ENCODE measurements at regions not wholly inside any gene's neighbourhood (a gene's known extent, or its start where the extent isn't known, plus 50 kb on each side); places are given as distances from the start of the nearest gene placed in this dataset.

GRCh38 chr13:99862244-99862643 is 109.3 kb downstream of the ZIC5 start:
- in situ Hi-C loops (cut with HindIII; ENCODE audit: low sequenced_read_pairs) = no loop called here

GRCh38 chr13:99861771-99862170 is 109.8 kb downstream of the ZIC5 start:
- in situ Hi-C loops (cut with HindIII; ENCODE audit: low sequenced_read_pairs) = no loop called here

GRCh38 chr13:99860745-99861144 is 110.8 kb downstream of the ZIC5 start:
- in situ Hi-C loops (cut with HindIII; ENCODE audit: low sequenced_read_pairs) = no loop called here

- in situ Hi-C loops (cut with HindIII; ENCODE audit: low sequenced_read_pairs) = no loop called here
Observed at GRCh38 chr13:99859178-99860177, 112.1 kb downstream of the ZIC5 start.

- in situ Hi-C loops (cut with HindIII; ENCODE audit: low sequenced_read_pairs) = no loop called here
Observed at GRCh38 chr13:99857738-99858137, 113.8 kb downstream of the ZIC5 start.

- in situ Hi-C loops (cut with HindIII; ENCODE audit: low sequenced_read_pairs) = no loop called here
Observed at GRCh38 chr13:99855526-99856420, 115.8 kb downstream of the ZIC5 start.

GRCh38 chr13:99854366-99854765 is 117.2 kb downstream of the ZIC5 start:
- in situ Hi-C loops (cut with HindIII; ENCODE audit: low sequenced_read_pairs) = no loop called here

- in situ Hi-C loops (cut with HindIII; ENCODE audit: low sequenced_read_pairs) = no loop called here
Observed at GRCh38 chr13:99847318-99847750, 124.2 kb downstream of the ZIC5 start.

- in situ Hi-C loops (cut with HindIII; ENCODE audit: low sequenced_read_pairs) = no loop called here
Observed at GRCh38 chr13:99845161-99845874, 126.2 kb downstream of the ZIC5 start.

- in situ Hi-C loops (cut with HindIII; ENCODE audit: low sequenced_read_pairs) = no loop called here
Observed at GRCh38 chr13:99844421-99844820, 127.1 kb downstream of the ZIC5 start.

- in situ Hi-C loops (cut with HindIII; ENCODE audit: low sequenced_read_pairs) = no loop called here
Observed at GRCh38 chr13:99843872-99844271, 127.7 kb downstream of the ZIC5 start.

GRCh38 chr13:99842405-99842804 is 129.2 kb downstream of the ZIC5 start:
- in situ Hi-C loops (cut with HindIII; ENCODE audit: low sequenced_read_pairs) = no loop called here

GRCh38 chr13:99836291-99836690 is 135.3 kb downstream of the ZIC5 start:
- in situ Hi-C loops (cut with HindIII; ENCODE audit: low sequenced_read_pairs) = no loop called here

GRCh38 chr13:99835442-99835841 is 136.1 kb downstream of the ZIC5 start:
- in situ Hi-C loops (cut with HindIII; ENCODE audit: low sequenced_read_pairs) = no loop called here

GRCh38 chr13:99834246-99834645 is 137.3 kb downstream of the ZIC5 start:
- in situ Hi-C loops (cut with HindIII; ENCODE audit: low sequenced_read_pairs) = no loop called here

- in situ Hi-C loops (cut with HindIII; ENCODE audit: low sequenced_read_pairs) = no loop called here
Observed at GRCh38 chr13:99832347-99832746, 139.2 kb downstream of the ZIC5 start.

GRCh38 chr13:99830931-99831330 is 140.6 kb downstream of the ZIC5 start:
- in situ Hi-C loops (cut with HindIII; ENCODE audit: low sequenced_read_pairs) = no loop called here

- in situ Hi-C loops (cut with HindIII; ENCODE audit: low sequenced_read_pairs) = loop anchor here (5.0 to 10.0 kb wide), 2 partner anchors 37 to 75 kb away; no protein-coding TSS in a partner anchor
Observed at GRCh38 chr13:99829593-99830239, 141.9 kb downstream of the ZIC5 start.

- in situ Hi-C loops (cut with HindIII; ENCODE audit: low sequenced_read_pairs) = loop anchor here (5.0 to 10.0 kb wide), 2 partner anchors 37 to 74 kb away; no protein-coding TSS in a partner anchor
Observed at GRCh38 chr13:99829161-99829560, 142.4 kb downstream of the ZIC5 start.

GRCh38 chr13:99828735-99829134 is 142.8 kb downstream of the ZIC5 start:
- in situ Hi-C loops (cut with HindIII; ENCODE audit: low sequenced_read_pairs) = loop anchor here (5.0 to 10.0 kb wide), 2 partner anchors 36 to 74 kb away; no protein-coding TSS in a partner anchor

Measured in DLD1 (cell line).